B cell (primary cell): ENCODE measurements at regions not wholly inside any gene's neighbourhood (a gene's known extent, or its start where the extent isn't known, plus 50 kb on each side); places are given as distances from the start of the nearest gene placed in this dataset.

Source experiments
- ATAC-seq: fragments of 200-7000 bp; cut with Tn5 transposase; one replicate; pipeline ENCODE4 v1.10.0; 2021; ENCODE audit warnings: low read depth, mild to moderate bottlenecking, moderate number of reproducible peaks, moderate library complexity
- CTCF ChIA-PET: fragments of 350-600 bp; sonication (Branson Sonifier 250); formaldehyde crosslinking; loops from one replicate; lab custom pipeline; 2021; ENCODE audit warnings: antibody characterized with exemption, inconsistent platforms; lab: Charles Lee
- POLR2A ChIA-PET: fragments of 350-600 bp; sonication (Branson Sonifier 250); formaldehyde crosslinking; loops from one replicate; lab custom pipeline; 2021; ENCODE audit warnings: antibody characterized with exemption; lab: Charles Lee
- DNase-seq: peaks from one replicate; pipeline ENCODE4 v3.0.0; 2013
- H2AFZ ChIP-seq: 2 replicates; pipeline ENCODE4 v1.6.1; 2012; ENCODE audit warnings: mild to moderate bottlenecking, low read depth, low read length; ENCODE audit not compliant: insufficient read depth, poor library complexity, severe bottlenecking
- H3K27ac ChIP-seq, 2 donors: 1 replicate in 1 of 2; 2 replicates in 1 of 2; pipeline ENCODE4 v1.5.1; 2012 to 2013; ENCODE audit warnings: low read length in 2 of 2, mild to moderate bottlenecking in 2 of 2, moderate library complexity in 1 of 2
- H3K27me3 ChIP-seq, 4 experiments: fragments of 200-600 bp in 1 of 4; sonication (generic) in 1 of 4; replicated peaks in 1 of 4; 1 replicate in 2 of 4; 2 replicates in 2 of 4; pipeline versions ENCODE4 v1.6.1 to v1.7.0; 2013 to 2016; ENCODE audit warnings: low read length in 3 of 4, mild to moderate bottlenecking in 2 of 4, mixed read lengths in 1 of 4, moderate library complexity in 1 of 4; ENCODE audit not compliant: insufficient read depth in 4 of 4, control insufficient read depth in 3 of 4; ENCODE audit errors: control extremely low read depth in 1 of 4
- H3K36me3 ChIP-seq, 2 experiments: replicated peaks in 1 of 2; 1 replicate in 1 of 2; 2 replicates in 1 of 2; pipeline versions ENCODE4 v1.6.1 to v1.7.1; 2013; ENCODE audit warnings: low read length in 1 of 2; ENCODE audit not compliant: insufficient read depth in 2 of 2, control insufficient read depth in 1 of 2; ENCODE audit errors: control extremely low read depth in 1 of 2, extremely low read depth in 1 of 2
- H3K4me1 ChIP-seq, 2 donors: fragments of 200-600 bp in 1 of 2; sonication (generic) in 1 of 2; 1 replicate in 1 of 2; 2 replicates in 1 of 2; pipeline versions ENCODE4 v1.5.1 to v1.6.1; 2013 to 2017; ENCODE audit warnings: low read length in 2 of 2; ENCODE audit not compliant: control insufficient read depth in 2 of 2, insufficient read depth in 2 of 2
- H3K4me2 ChIP-seq: replicated peaks from 2 replicates; pipeline ENCODE3; 2012; ENCODE audit warnings: mild to moderate bottlenecking, low read depth, low read length; ENCODE audit not compliant: poor library complexity, severe bottlenecking
- H3K4me3 ChIP-seq, 5 experiments: fragments of 200-600 bp in 1 of 5; sonication (generic) in 1 of 5; 1 replicate in 3 of 5; 2 replicates in 2 of 5; pipeline versions ENCODE4 v1.5.1 to v1.7.0; 2011 to 2016; ENCODE audit warnings: low read length in 4 of 5, mild to moderate bottlenecking in 4 of 5, low read depth in 2 of 5, control low read depth in 1 of 5, moderate library complexity in 1 of 5; ENCODE audit not compliant: insufficient read depth in 1 of 5; ENCODE audit errors: control extremely low read depth in 1 of 5, extremely low read depth in 1 of 5
- H3K79me2 ChIP-seq: fragments of 200-600 bp; sonication (generic); one replicate; pipeline ENCODE4 v1.6.0; 2016; ENCODE audit warnings: low read length; ENCODE audit not compliant: control insufficient read depth, insufficient read depth
- H3K9ac ChIP-seq: fragments of 200-600 bp; sonication (generic); 2 replicates; pipeline ENCODE4 v1.6.1; 2017; ENCODE audit warnings: mild to moderate bottlenecking, low read length, moderate library complexity
- H3K9me3 ChIP-seq, 3 donors: one replicate each; pipeline versions ENCODE4 v1.6.1 to v1.7.1; 2013; ENCODE audit warnings: low read length in 2 of 3; ENCODE audit not compliant: control insufficient read depth in 2 of 3, insufficient read depth in 1 of 3; ENCODE audit errors: control extremely low read depth in 1 of 3
- H4K20me1 ChIP-seq: 2 replicates; pipeline ENCODE4 v1.6.0; 2012; ENCODE audit warnings: mild to moderate bottlenecking, low read length; ENCODE audit not compliant: insufficient read depth, control insufficient read depth, poor library complexity, severe bottlenecking
- H3K27ac Mint-ChIP-seq: one replicate; pipeline ENCODE4 v1.8.0; 2021; ENCODE audit warnings: mixed read lengths
- H3K27me3 Mint-ChIP-seq: one replicate; pipeline ENCODE4 v1.8.0; 2021; ENCODE audit warnings: mixed read lengths
- H3K4me1 Mint-ChIP-seq: one replicate; pipeline ENCODE4 v1.8.0; 2021; ENCODE audit warnings: mixed read lengths
- H3K4me3 Mint-ChIP-seq: one replicate; pipeline ENCODE4 v1.8.0; 2021; ENCODE audit warnings: mixed read lengths
- H3K9me3 Mint-ChIP-seq: one replicate; pipeline ENCODE4 v1.8.0; 2022; ENCODE audit warnings: mixed read lengths; ENCODE audit not compliant: insufficient read depth
- CTCF ChIP-seq: fragments of 200-600 bp; IDR thresholded peaks from one replicate; pipeline ENCODE4 v1.8.0; 2022; ENCODE audit warnings: antibody characterized with exemption, mild to moderate bottlenecking
- EZH2 ChIP-seq: IDR thresholded peaks from 2 replicates; pipeline ENCODE4 v1.6.1; 2012; ENCODE audit warnings: borderline replicate concordance, low read depth, mild to moderate bottlenecking, moderate library complexity, low read length; ENCODE audit not compliant: insufficient read depth, poor library complexity, severe bottlenecking
- WGBS: methylation state at CpG from one replicate; pipeline ENCODE4 v1.1.5; 2013; ENCODE audit warnings: missing lambda C conversion rate; ENCODE audit not compliant: insufficient coverage; 5-methylcytosine and 5-hydroxymethylcytosine counted together
- intact Hi-C: fragments of 100-400 bp; cut with micrococcal nuclease; formaldehyde crosslinking; loops from one replicate; pipeline ENCODE4 v1.10.0; 2022

GRCh38 chr13:107284173-107284572 lies 716.2 kb upstream of the ARGLU1 start:
- intact Hi-C loops, result no loop called here
- Histone ChIP-seq H3K4me2 (no peak overlapping the region), H3K27me3 (no peaks in the 10 kb centered on the region), H3K9me3 (no peaks in the 10 kb centered on the region), H3K9ac (no peak overlapping the region), H3K4me1 (no peaks in the 10 kb centered on the region), H2AFZ (no peak overlapping the region), H3K27ac (no peak overlapping the region), H3K36me3 (no peaks in the 10 kb centered on the region), H4K20me1 (no peaks in the 10 kb centered on the region), H3K4me3 (no peak overlapping the region), H3K79me2 (no peaks in the 10 kb centered on the region)
- H3K27ac Mint-ChIP-seq, result no peak overlapping the region
- no peaks in the 10 kb centered on the region for H3K4me1 Mint-ChIP-seq
- no peak overlapping the region for H3K4me3 Mint-ChIP-seq
- no peaks in the 10 kb centered on the region for H3K27me3 Mint-ChIP-seq
- CTCF ChIA-PET, result no interaction called here
- no peak for ATAC-seq
- POLR2A ChIA-PET, result no interaction called here
- no peak for DNase-seq
- TF ChIP-seq EZH2, result no peak
- no peaks in the 10 kb centered on the region for H3K9me3 Mint-ChIP-seq

GRCh38 chr13:107277911-107278310 lies 710.0 kb upstream of the ARGLU1 start:
- Histone ChIP-seq H3K4me3 (no peak overlapping the region), H3K27me3 (no peaks in the 10 kb centered on the region), H3K27ac (no peak overlapping the region), H3K9ac (no peak overlapping the region), H3K79me2 (no peaks in the 10 kb centered on the region), H3K4me1 (no peaks in the 10 kb centered on the region), H3K4me2 (no peak overlapping the region), H3K9me3 (peaks cover 0 to 3% (median 0%) of the 10 kb centered on the region in 3 donors), H4K20me1 (no peaks in the 10 kb centered on the region), H2AFZ (no peak overlapping the region), H3K36me3 (no peaks in the 10 kb centered on the region)
- ChIA-PET POLR2A (no interaction called here), CTCF (no interaction called here)
- H3K27ac Mint-ChIP-seq, result no peak overlapping the region
- DNase-seq, result no peak
- TF ChIP-seq CTCF, result no peak
- TF ChIP-seq EZH2, result no peak
- ATAC-seq, result no peak
- H3K4me3 Mint-ChIP-seq, result no peak overlapping the region
- no peaks in the 10 kb centered on the region for H3K27me3 Mint-ChIP-seq
- WGBS, result 100% methylated on average over 1 of the region's 6 CpGs
- no peaks in the 10 kb centered on the region for H3K4me1 Mint-ChIP-seq
- intact Hi-C loops, result no loop called here
- H3K9me3 Mint-ChIP-seq, result peaks cover 2% of the 10 kb centered on the region
